ENCODE measurements at regions not wholly inside any gene's neighbourhood (a gene's known extent, or its start where the extent isn't known, plus 50 kb on each side); places are given as distances from the start of the nearest gene placed in this dataset.

DNA sequence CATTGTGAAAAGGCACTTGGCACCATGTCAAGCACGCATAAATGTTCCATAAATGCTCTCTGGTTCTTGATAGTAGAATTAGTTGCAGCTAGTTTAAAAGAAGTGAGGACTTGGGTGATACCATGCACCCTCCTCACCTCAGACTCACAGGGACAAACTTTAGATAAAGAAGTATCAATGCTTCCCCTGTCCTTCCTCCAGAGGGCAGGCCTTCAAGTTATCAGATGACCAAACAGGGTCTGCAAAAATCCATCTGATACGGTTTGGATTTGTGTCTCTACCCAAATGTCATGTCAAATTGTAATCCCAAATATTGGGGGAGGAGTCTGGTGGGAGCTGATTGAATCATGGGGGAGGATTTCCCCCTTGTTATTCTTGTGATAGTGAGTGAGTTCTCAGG lies 54.1 kb downstream of the C1QL2 start:
- no peaks in the 10 kb centered on the region for H3K9me3 ChIP-seq (ENCODE audit: low read length)
- no peaks in the 10 kb centered on the region for H3K36me3 ChIP-seq (ENCODE audit: insufficient read depth, low read length)
- H2AFZ ChIP-seq (ENCODE audit: low read length) = no peak overlapping the region
- H3K9me2 ChIP-seq (replicated peaks; ENCODE audit: insufficient read depth, low read length) = no peaks in the 10 kb centered on the region
- H4K20me1 ChIP-seq (ENCODE audit: insufficient read depth, low read depth, low read length) = no peaks in the 10 kb centered on the region
- H3K4me2 ChIP-seq (ENCODE audit: low read depth, low read length, poor library complexity, severe bottlenecking) = no peak overlapping the region
- no peaks in the 10 kb centered on the region for H3K79me2 ChIP-seq (ENCODE audit: low read length)
- H3K4me1 ChIP-seq (ENCODE audit: low read length) = no peaks in the 10 kb centered on the region
- no peak overlapping the region for H3K27ac ChIP-seq (ENCODE audit: low read length)
- no peaks in the 10 kb centered on the region for H3K27me3 ChIP-seq (ENCODE audit: low read length)
- DNase-seq = no peak
- H3K4me3 ChIP-seq (ENCODE audit: low read length) = no peak overlapping the region
- H3K9ac ChIP-seq (ENCODE audit: low read length) = no peak overlapping the region

DNA sequence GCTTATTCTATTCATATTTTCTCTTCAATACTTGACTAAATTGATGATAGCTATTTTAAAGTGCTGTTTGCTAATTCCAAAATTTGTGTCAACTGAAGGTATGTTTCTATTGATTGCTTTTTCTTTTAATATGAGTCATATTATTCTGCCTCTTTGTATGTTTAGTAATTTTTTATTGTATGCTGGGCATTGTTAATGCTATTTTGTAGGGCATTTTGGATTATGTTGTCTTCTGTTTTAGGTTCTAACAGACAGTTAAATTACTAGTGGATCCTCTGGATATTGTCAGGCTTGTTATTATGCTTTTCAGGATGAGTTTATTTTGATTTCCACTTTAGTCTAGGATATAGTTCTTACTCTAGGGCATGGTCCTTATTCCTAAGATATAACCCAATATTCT lies 55.6 kb downstream of the C1QL2 start:
- Histone ChIP-seq H3K9me3 (ENCODE audit: low read length) (no peaks in the 10 kb centered on the region), H3K9me2 (replicated peaks; ENCODE audit: insufficient read depth, low read length) (no peaks in the 10 kb centered on the region), H3K4me2 (ENCODE audit: low read depth, low read length, poor library complexity, severe bottlenecking) (no peak overlapping the region), H2AFZ (ENCODE audit: low read length) (no peak overlapping the region), H4K20me1 (ENCODE audit: insufficient read depth, low read depth, low read length) (no peaks in the 10 kb centered on the region), H3K4me3 (ENCODE audit: low read length) (no peak overlapping the region), H3K4me1 (ENCODE audit: low read length) (no peaks in the 10 kb centered on the region), H3K36me3 (ENCODE audit: insufficient read depth, low read length) (no peaks in the 10 kb centered on the region), H3K27ac (ENCODE audit: low read length) (no peak overlapping the region), H3K27me3 (ENCODE audit: low read length) (no peaks in the 10 kb centered on the region), H3K9ac (ENCODE audit: low read length) (no peak overlapping the region), H3K79me2 (ENCODE audit: low read length) (no peaks in the 10 kb centered on the region)
- no peak for DNase-seq

GRCh38 chr2:119088416-119088815 lies 70.1 kb downstream of the C1QL2 start:
- no peak for DNase-seq
- no peaks in the 10 kb centered on the region for H3K79me2 ChIP-seq (ENCODE audit: low read length)
- H3K9ac ChIP-seq (ENCODE audit: low read length) = no peak overlapping the region
- no peaks in the 10 kb centered on the region for H3K36me3 ChIP-seq (ENCODE audit: insufficient read depth, low read length)
- no peak overlapping the region for H2AFZ ChIP-seq (ENCODE audit: low read length)
- H3K4me2 ChIP-seq (ENCODE audit: low read depth, low read length, poor library complexity, severe bottlenecking) = no peak overlapping the region
- no peak overlapping the region for H3K4me3 ChIP-seq (ENCODE audit: low read length)
- no peaks in the 10 kb centered on the region for H3K9me2 ChIP-seq (replicated peaks; ENCODE audit: insufficient read depth, low read length)
- H3K27ac ChIP-seq (ENCODE audit: low read length) = no peak overlapping the region
- H4K20me1 ChIP-seq (ENCODE audit: insufficient read depth, low read depth, low read length) = no peaks in the 10 kb centered on the region
- H3K4me1 ChIP-seq (ENCODE audit: low read length) = no peaks in the 10 kb centered on the region
- no peaks in the 10 kb centered on the region for H3K27me3 ChIP-seq (ENCODE audit: low read length)
- no peaks in the 10 kb centered on the region for H3K9me3 ChIP-seq (ENCODE audit: low read length)

- Histone ChIP-seq H3K9me3 (ENCODE audit: low read length) (no peaks in the 10 kb centered on the region), H3K9me2 (replicated peaks; ENCODE audit: insufficient read depth, low read length) (no peaks in the 10 kb centered on the region), H2AFZ (ENCODE audit: low read length) (no peak overlapping the region), H3K27ac (ENCODE audit: low read length) (no peak overlapping the region), H3K79me2 (ENCODE audit: low read length) (no peaks in the 10 kb centered on the region), H3K4me1 (ENCODE audit: low read length) (no peaks in the 10 kb centered on the region), H3K9ac (ENCODE audit: low read length) (no peak overlapping the region), H3K36me3 (ENCODE audit: insufficient read depth, low read length) (no peaks in the 10 kb centered on the region), H4K20me1 (ENCODE audit: insufficient read depth, low read depth, low read length) (no peaks in the 10 kb centered on the region), H3K4me2 (ENCODE audit: low read depth, low read length, poor library complexity, severe bottlenecking) (no peak overlapping the region), H3K27me3 (ENCODE audit: low read length) (no peaks in the 10 kb centered on the region), H3K4me3 (ENCODE audit: low read length) (no peak overlapping the region)
- DNase-seq = no peak
These were observed 72.2 kb downstream of the C1QL2 start for GRCh38 chr2:119086327-119086726.

- H3K27ac ChIP-seq (ENCODE audit: low read length) = no peak overlapping the region
- H3K36me3 ChIP-seq (ENCODE audit: insufficient read depth, low read length) = no peaks in the 10 kb centered on the region
- H3K79me2 ChIP-seq (ENCODE audit: low read length) = no peaks in the 10 kb centered on the region
- no peaks in the 10 kb centered on the region for H4K20me1 ChIP-seq (ENCODE audit: insufficient read depth, low read depth, low read length)
- no peaks in the 10 kb centered on the region for H3K9me3 ChIP-seq (ENCODE audit: low read length)
- no peak overlapping the region for H3K9ac ChIP-seq (ENCODE audit: low read length)
- no peak overlapping the region for H3K4me2 ChIP-seq (ENCODE audit: low read depth, low read length, poor library complexity, severe bottlenecking)
- no peak for DNase-seq
- no peaks in the 10 kb centered on the region for H3K9me2 ChIP-seq (replicated peaks; ENCODE audit: insufficient read depth, low read length)
- H3K4me3 ChIP-seq (ENCODE audit: low read length) = no peak overlapping the region
- H3K4me1 ChIP-seq (ENCODE audit: low read length) = no peaks in the 10 kb centered on the region
- H2AFZ ChIP-seq (ENCODE audit: low read length) = no peak overlapping the region
- no peaks in the 10 kb centered on the region for H3K27me3 ChIP-seq (ENCODE audit: low read length)
These were observed 72.9 kb downstream of the C1QL2 start for GRCh38 chr2:119085613-119086012.

DNA sequence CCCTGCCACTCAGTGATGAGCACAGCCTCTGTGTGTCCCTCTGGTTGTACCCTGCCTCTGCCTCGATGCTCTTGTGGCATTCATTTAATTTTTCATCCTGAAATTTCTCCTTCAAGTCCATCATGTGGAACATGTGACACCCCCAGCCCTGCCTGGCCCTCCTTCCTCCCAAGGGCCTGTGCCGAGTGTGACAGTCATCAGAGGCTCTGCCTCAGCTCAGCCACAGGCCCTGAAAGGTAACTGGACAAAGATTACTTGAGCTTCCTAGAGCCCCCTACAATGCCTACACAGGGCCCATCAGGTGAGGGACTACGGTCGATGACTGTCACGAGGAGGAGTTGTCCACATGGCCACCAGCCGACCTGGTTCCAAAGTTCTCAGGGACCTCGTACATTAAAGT lies 75.1 kb downstream of the C1QL2 start:
- H3K79me2 ChIP-seq (ENCODE audit: low read length) = no peaks in the 10 kb centered on the region
- no peak overlapping the region for H3K27ac ChIP-seq (ENCODE audit: low read length)
- DNase-seq = no peak
- H4K20me1 ChIP-seq (ENCODE audit: insufficient read depth, low read depth, low read length) = no peaks in the 10 kb centered on the region
- H3K4me3 ChIP-seq (ENCODE audit: low read length) = no peak overlapping the region
- no peak overlapping the region for H3K4me2 ChIP-seq (ENCODE audit: low read depth, low read length, poor library complexity, severe bottlenecking)
- H3K4me1 ChIP-seq (ENCODE audit: low read length) = no peaks in the 10 kb centered on the region
- H2AFZ ChIP-seq (ENCODE audit: low read length) = no peak overlapping the region
- H3K27me3 ChIP-seq (ENCODE audit: low read length) = no peaks in the 10 kb centered on the region
- no peak overlapping the region for H3K9ac ChIP-seq (ENCODE audit: low read length)
- no peaks in the 10 kb centered on the region for H3K36me3 ChIP-seq (ENCODE audit: insufficient read depth, low read length)
- H3K9me3 ChIP-seq (ENCODE audit: low read length) = no peaks in the 10 kb centered on the region
- no peaks in the 10 kb centered on the region for H3K9me2 ChIP-seq (replicated peaks; ENCODE audit: insufficient read depth, low read length)

GRCh38 chr2:119082821-119083400 lies 75.6 kb downstream of the C1QL2 start:
- Histone ChIP-seq H3K27ac (ENCODE audit: low read length) (no peak overlapping the region), H3K27me3 (ENCODE audit: low read length) (no peaks in the 10 kb centered on the region), H4K20me1 (ENCODE audit: insufficient read depth, low read depth, low read length) (no peaks in the 10 kb centered on the region), H3K9ac (ENCODE audit: low read length) (no peak overlapping the region), H3K9me2 (replicated peaks; ENCODE audit: insufficient read depth, low read length) (no peaks in the 10 kb centered on the region), H3K4me3 (ENCODE audit: low read length) (no peak overlapping the region), H3K36me3 (ENCODE audit: insufficient read depth, low read length) (no peaks in the 10 kb centered on the region), H2AFZ (ENCODE audit: low read length) (no peak overlapping the region), H3K9me3 (ENCODE audit: low read length) (no peaks in the 10 kb centered on the region), H3K4me1 (ENCODE audit: low read length) (no peaks in the 10 kb centered on the region), H3K4me2 (ENCODE audit: low read depth, low read length, poor library complexity, severe bottlenecking) (no peak overlapping the region), H3K79me2 (ENCODE audit: low read length) (no peaks in the 10 kb centered on the region)
- no peak for DNase-seq

DNA sequence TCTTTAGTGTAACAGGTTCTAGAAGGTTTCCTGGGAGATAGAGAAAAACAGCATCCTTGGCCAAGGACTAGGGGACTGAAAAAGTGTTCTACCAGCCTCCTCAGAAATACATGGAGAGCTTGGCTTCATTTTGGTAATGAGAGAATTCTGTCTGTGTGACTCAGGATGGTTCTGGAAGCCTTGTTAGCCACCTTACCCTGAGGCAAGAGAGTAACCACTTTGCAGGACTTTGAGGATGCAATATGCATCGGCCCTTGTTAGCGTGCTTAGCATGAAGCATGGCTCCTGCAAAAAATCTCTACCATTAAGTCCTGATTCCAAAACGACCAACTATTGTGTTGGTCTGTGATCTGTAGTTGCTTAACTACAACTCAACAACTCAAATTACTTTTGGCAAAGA lies 79.8 kb downstream of the C1QL2 start:
- H2AFZ ChIP-seq (ENCODE audit: low read length) = no peak overlapping the region
- DNase-seq = no peak
- H3K9me2 ChIP-seq (replicated peaks; ENCODE audit: insufficient read depth, low read length) = no peaks in the 10 kb centered on the region
- H3K4me3 ChIP-seq (ENCODE audit: low read length) = no peak overlapping the region
- H3K27me3 ChIP-seq (ENCODE audit: low read length) = no peaks in the 10 kb centered on the region
- no peak overlapping the region for H3K9ac ChIP-seq (ENCODE audit: low read length)
- no peak overlapping the region for H3K4me2 ChIP-seq (ENCODE audit: low read depth, low read length, poor library complexity, severe bottlenecking)
- no peaks in the 10 kb centered on the region for H3K9me3 ChIP-seq (ENCODE audit: low read length)
- H3K79me2 ChIP-seq (ENCODE audit: low read length) = no peaks in the 10 kb centered on the region
- H3K36me3 ChIP-seq (ENCODE audit: insufficient read depth, low read length) = no peaks in the 10 kb centered on the region
- no peaks in the 10 kb centered on the region for H3K4me1 ChIP-seq (ENCODE audit: low read length)
- no peaks in the 10 kb centered on the region for H4K20me1 ChIP-seq (ENCODE audit: insufficient read depth, low read depth, low read length)
- H3K27ac ChIP-seq (ENCODE audit: low read length) = no peak overlapping the region

- no peak for DNase-seq
- no peaks in the 10 kb centered on the region for H3K4me1 ChIP-seq (ENCODE audit: low read length)
- H3K9ac ChIP-seq (ENCODE audit: low read length) = no peak overlapping the region
- no peaks in the 10 kb centered on the region for H3K27me3 ChIP-seq (ENCODE audit: low read length)
- no peak overlapping the region for H2AFZ ChIP-seq (ENCODE audit: low read length)
- no peaks in the 10 kb centered on the region for H3K79me2 ChIP-seq (ENCODE audit: low read length)
- no peaks in the 10 kb centered on the region for H3K36me3 ChIP-seq (ENCODE audit: insufficient read depth, low read length)
- H3K9me3 ChIP-seq (ENCODE audit: low read length) = no peaks in the 10 kb centered on the region
- no peaks in the 10 kb centered on the region for H4K20me1 ChIP-seq (ENCODE audit: insufficient read depth, low read depth, low read length)
- no peak overlapping the region for H3K4me2 ChIP-seq (ENCODE audit: low read depth, low read length, poor library complexity, severe bottlenecking)
- no peak overlapping the region for H3K27ac ChIP-seq (ENCODE audit: low read length)
- no peak overlapping the region for H3K4me3 ChIP-seq (ENCODE audit: low read length)
- H3K9me2 ChIP-seq (replicated peaks; ENCODE audit: insufficient read depth, low read length) = no peaks in the 10 kb centered on the region
These were observed 81.8 kb downstream of the C1QL2 start for GRCh38 chr2:119076713-119077112.

All from Karpas-422 (cell line).